ENCODE measurements at regions not wholly inside any gene's neighbourhood (a gene's known extent, or its start where the extent isn't known, plus 50 kb on each side); places are given as distances from the start of the nearest gene placed in this dataset.

- no peaks in the 10 kb centered on the region for H3K36me3 Mint-ChIP-seq (ENCODE audit: low read depth)
- Histone ChIP-seq H3K36me3 (ENCODE audit: insufficient read depth) (no peaks in the 10 kb centered on the region), H2AFZ (peak overlapping the region; percentile 66; the same call in 1 of the 2 replicates), H4K20me1 (replicated peaks; ENCODE audit: insufficient read depth) (no peaks in the 10 kb centered on the region), H3K4me3 (no peak overlapping the region), H3K9me2 (ENCODE audit: insufficient read depth) (no peaks in the 10 kb centered on the region), H3K27ac (ENCODE audit: low read depth) (no peak overlapping the region), H3K4me2 (no peak overlapping the region), H3K79me2 (replicated peaks; ENCODE audit: insufficient read depth) (no peaks in the 10 kb centered on the region), H3F3A (replicated peaks; ENCODE audit: low read depth) (no peaks in the 10 kb centered on the region), H3K27me3 (ENCODE audit: insufficient read depth) (no peaks in the 10 kb centered on the region), H3K4me1 (ENCODE audit: insufficient read depth) (0 out of 2 replicates have a peak, but pooled peaks cover 18% of the 10 kb centered on the region)
- H3K27ac Mint-ChIP-seq = peak overlapping the region; percentile 0; the same call in 1 of the 2 replicates
- TF ChIP-seq EZH2 (IDR thresholded peaks at IDR 0.05; ENCODE audit: low read depth, unreplicated experiment) (no peak), ETS1 (IDR thresholded peaks at IDR 0.05) (no peak), ZNF462 (CRISPR knock-in tag; IDR thresholded peaks at IDR 0.05) (no peak), CREB1 (CRISPR knock-in tag; IDR thresholded peaks at IDR 0.05; ENCODE audit: low read depth) (no peak)
- peaks cover 33% of the 10 kb centered on the region for H3K4me1 Mint-ChIP-seq
- H3K9me3 Mint-ChIP-seq = no peaks in the 10 kb centered on the region; the same call in 2 of the 3 replicates
- no peak overlapping the region for H3K4me3 Mint-ChIP-seq
- no peak for DNase-seq (ENCODE audit: low spot score)
- peak; percentile 58 for ATAC-seq
- H3K27me3 Mint-ChIP-seq (ENCODE audit: insufficient read depth, low read depth, poor library complexity) = peaks cover 2% of the 10 kb centered on the region
These were observed 975.7 kb upstream of the RBFOX1 start for GRCh38 chr16:6356911-6357310.

GRCh38 chr16:6349725-6350124, 982.9 kb upstream of the RBFOX1 start:
- no peak overlapping the region for H3K4me2 ChIP-seq
- Mint-ChIP-seq H3K9me3 (no peaks in the 10 kb centered on the region; the same call in 2 of the 3 replicates), H3K4me3 (no peak overlapping the region), H3K27me3 (ENCODE audit: insufficient read depth, low read depth, poor library complexity) (peaks cover 4% of the 10 kb centered on the region), H3K4me1 (peaks cover 42% of the 10 kb centered on the region), H3K27ac (no peak overlapping the region), H3K36me3 (ENCODE audit: low read depth) (peaks cover 3% of the 10 kb centered on the region; the same call in 1 of the 3 replicates)
- H3K4me1 ChIP-seq (ENCODE audit: insufficient read depth) = peaks cover 15% of the 10 kb centered on the region; the same call in 1 of the 2 replicates
- TF ChIP-seq CREB1 (CRISPR knock-in tag; IDR thresholded peaks at IDR 0.05; ENCODE audit: low read depth) (no peak), CTCF (conservative IDR thresholded peaks at IDR 0.05; ENCODE audit: low read depth in 2 of 2) (peak; percentile 30 to 39), POLR2AphosphoS5 (IDR thresholded peaks at IDR 0.05; ENCODE audit: low read depth) (no peak)
- H3K27me3 ChIP-seq (ENCODE audit: insufficient read depth) = no peaks in the 10 kb centered on the region
- no peak overlapping the region for H3K27ac ChIP-seq (ENCODE audit: low read depth)
- peaks cover 4% of the 10 kb centered on the region; the same call in 1 of the 2 replicates for H3F3A ChIP-seq (replicated peaks; ENCODE audit: low read depth)
- no peaks in the 10 kb centered on the region for H4K20me1 ChIP-seq (replicated peaks; ENCODE audit: insufficient read depth)
- H3K4me3 ChIP-seq = no peak overlapping the region
- H3K36me3 ChIP-seq (ENCODE audit: insufficient read depth) = no peaks in the 10 kb centered on the region
- no peaks in the 10 kb centered on the region for H3K79me2 ChIP-seq (replicated peaks; ENCODE audit: insufficient read depth)
- peaks cover 9% of the 10 kb centered on the region; the same call in 1 of the 2 replicates for H3K9me2 ChIP-seq (ENCODE audit: insufficient read depth)
- DNase-seq (ENCODE audit: low spot score) (peak; percentile 10), ATAC-seq (no peak)
- no peak overlapping the region for H2AFZ ChIP-seq
